GM12872 (cell line): ENCODE measurements at regions not wholly inside any gene's neighbourhood (a gene's known extent, or its start where the extent isn't known, plus 50 kb on each side); places are given as distances from the start of the nearest gene placed in this dataset.

Experiments used
- TF ChIP-seq, protein P1 (sequence below): IDR thresholded peaks from 3 replicates; pipeline ENCODE4 v1.5.1; 2011; ENCODE audit warnings: low read depth, mild to moderate bottlenecking, low read length, moderate library complexity; ENCODE audit not compliant: insufficient read depth

DNA sequence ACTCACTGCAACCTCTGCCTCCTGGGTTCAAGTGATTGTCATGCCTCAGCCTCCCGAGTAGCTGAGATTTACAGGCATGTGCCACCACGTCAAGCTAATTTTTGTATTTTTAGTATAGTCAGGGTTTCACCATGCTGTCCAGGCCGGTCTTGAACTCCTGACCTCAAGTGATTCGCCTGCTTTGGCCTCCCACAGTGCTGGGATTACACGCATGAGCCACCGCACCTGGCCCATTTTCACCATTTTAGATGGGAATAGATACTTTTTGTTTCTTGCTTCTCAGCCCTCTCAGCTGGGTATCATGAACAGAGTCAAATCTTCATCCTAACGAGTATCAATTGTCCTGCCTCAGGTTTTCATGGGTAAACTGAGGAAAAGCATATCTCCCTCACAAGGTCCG is 235.0 kb downstream of the CDC5L start:
- TF ChIP-seq, protein P1, sequence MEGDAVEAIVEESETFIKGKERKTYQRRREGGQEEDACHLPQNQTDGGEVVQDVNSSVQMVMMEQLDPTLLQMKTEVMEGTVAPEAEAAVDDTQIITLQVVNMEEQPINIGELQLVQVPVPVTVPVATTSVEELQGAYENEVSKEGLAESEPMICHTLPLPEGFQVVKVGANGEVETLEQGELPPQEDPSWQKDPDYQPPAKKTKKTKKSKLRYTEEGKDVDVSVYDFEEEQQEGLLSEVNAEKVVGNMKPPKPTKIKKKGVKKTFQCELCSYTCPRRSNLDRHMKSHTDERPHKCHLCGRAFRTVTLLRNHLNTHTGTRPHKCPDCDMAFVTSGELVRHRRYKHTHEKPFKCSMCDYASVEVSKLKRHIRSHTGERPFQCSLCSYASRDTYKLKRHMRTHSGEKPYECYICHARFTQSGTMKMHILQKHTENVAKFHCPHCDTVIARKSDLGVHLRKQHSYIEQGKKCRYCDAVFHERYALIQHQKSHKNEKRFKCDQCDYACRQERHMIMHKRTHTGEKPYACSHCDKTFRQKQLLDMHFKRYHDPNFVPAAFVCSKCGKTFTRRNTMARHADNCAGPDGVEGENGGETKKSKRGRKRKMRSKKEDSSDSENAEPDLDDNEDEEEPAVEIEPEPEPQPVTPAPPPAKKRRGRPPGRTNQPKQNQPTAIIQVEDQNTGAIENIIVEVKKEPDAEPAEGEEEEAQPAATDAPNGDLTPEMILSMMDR, result no peak

DNA sequence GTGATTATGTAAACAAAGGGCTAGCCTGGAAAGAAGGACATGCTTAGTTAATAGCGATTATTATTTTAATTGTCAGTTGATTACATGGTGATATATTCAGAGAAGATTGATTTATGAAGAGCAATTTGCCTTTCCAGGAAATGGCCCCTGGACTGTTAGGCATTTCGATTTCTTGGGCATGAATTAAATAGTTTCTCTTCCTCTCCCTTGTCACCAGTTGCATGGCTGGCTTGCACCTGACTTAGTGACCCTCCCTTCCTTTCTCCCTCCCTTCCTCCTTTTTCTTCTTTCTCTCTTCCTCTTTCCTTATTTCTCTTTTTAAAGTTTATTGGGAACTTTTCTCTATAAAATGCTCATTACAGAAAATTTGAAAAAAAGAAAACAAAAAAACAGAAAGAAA is 235.4 kb downstream of the CDC5L start:
- TF ChIP-seq, protein P1, result no peak

DNA sequence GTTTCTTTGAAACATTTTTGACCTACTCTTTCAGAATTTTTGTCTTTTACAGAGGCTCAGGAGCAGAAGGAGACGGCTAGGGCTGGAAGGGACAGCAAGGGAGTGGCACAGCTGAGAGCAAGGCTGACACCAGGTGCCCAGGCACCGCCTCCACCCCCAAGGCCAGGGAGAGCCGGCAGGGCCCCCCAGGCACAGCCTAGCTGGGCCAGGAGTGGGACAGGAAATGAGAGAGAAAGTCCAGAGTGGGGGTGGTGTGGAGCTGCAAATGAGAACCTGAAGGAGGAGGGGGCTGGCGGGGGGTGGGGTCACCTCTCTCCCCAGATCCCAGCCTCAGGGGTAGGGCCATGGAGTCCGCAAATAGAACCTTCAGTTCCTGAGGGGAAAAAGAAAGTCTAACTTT is 236.7 kb downstream of the CDC5L start:
- TF ChIP-seq, protein P1, result no peak

DNA sequence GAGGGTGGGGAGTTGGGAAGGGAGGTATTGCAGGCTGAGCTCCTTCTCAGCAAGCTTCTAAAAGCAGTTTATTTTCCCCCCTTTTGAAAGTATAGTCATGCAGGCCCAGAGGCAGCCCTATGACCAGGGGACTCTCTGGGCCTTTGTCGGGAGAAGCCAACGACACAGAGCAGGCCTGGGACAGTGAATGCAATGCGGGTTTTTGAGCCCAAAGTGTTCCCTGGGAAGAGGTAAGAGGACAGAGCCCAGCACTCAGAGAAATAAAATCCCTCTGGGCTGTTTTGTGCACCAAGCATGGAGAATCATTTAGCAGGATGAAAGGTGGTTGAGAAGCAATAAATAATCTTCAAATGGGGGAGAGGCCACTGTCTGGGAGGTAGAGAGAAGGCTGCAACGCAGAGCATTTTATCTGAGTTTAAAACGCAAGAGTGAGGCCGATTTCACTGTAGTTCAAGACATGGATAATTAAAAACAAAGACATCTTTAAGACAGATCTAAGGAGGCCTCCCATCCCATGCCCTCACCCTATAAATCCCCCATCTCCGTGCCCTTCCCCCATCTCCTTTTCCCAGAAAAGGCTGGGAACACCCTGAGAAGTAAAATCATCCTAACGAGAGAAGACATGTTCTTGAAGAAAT is 237.5 kb downstream of the CDC5L start:
- TF ChIP-seq, protein P1, result no peak

DNA sequence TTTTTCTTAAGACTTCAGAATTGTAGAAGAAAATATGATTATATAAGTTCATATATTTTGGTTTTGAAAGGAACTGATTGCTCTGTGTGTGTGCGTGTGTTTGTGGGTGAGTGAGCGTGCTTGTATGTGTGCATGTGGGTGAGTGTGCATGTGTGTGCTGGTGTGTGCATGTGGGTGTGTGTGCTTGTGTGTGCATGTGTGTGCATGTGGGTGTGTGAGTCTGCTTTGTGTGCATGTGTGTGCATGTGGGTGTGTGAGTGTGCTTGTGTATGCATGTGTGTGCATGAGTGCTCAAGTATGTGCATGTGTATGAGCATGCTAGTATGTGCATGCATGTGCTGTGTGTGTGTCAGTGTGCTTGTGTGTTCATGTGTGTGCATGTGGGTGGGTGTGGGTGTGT is 238.5 kb downstream of the CDC5L start:
- TF ChIP-seq, protein P1, result no peak

DNA sequence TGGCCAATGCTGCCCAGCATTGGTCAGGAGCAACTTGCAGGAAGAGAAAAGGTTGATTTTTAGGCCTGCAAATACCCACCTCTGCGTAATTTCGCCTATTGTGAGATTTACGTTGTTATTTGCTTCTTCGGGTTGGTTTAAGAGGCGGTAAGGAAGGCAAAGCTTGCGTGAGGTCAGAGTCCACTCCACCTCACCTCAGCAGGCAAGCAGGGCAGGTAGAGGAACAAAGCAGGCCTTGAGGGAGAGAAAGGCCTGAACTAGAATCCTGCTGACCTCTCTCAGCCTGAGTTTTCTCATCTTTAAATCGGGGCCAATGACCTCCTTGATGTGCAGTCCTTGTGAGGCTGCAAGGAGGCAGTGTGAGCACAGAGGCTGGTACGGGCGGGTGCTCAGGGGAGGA is 239.1 kb downstream of the CDC5L start:
- TF ChIP-seq, protein P1, result no peak

DNA sequence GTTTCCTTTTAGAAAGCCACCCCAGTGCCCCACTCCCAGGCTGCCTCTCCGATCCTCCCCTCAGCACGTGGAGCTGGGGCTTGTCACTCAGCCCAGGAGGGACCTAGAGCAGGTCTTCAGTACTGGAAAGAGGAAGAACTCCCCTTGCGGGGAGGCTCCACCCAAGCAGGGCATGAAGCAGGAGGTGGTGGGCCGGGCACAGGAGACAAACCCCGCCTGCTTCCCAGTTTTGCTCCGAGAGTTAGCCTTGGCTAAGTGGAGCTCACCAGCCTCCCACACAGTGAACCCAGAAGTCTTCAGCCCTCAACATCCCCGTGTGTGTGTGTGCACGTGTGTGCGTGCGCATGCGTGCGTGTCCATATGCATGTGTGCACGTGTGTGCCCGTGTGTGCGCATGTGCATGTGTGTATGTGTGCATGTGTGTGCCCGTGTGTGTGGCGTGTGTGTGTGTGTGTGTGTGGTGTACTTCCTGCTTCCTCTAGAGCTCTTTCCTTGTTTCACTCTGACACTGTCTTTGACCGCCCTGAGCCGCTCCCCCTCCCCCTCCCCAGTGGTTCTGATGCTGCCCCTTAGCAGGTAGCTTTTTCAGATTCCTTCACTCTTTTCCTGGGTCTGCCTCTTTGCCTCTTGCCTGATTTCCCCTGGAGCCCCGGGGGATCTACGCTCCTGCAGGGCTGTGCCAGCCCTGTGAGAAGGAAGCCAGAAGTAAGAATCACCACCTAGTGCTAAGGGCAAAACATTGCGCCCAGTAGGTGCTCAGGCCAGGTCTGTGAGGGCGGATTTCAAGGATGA is 239.8 kb downstream of the CDC5L start:
- TF ChIP-seq, protein P1, result no peak
